ENCODE measurements at regions not wholly inside any gene's neighbourhood (a gene's known extent, or its start where the extent isn't known, plus 50 kb on each side); places are given as distances from the start of the nearest gene placed in this dataset.
A peak's percentile ranks its signal among the peaks of the same experiment; 100 is the strongest.

DNA sequence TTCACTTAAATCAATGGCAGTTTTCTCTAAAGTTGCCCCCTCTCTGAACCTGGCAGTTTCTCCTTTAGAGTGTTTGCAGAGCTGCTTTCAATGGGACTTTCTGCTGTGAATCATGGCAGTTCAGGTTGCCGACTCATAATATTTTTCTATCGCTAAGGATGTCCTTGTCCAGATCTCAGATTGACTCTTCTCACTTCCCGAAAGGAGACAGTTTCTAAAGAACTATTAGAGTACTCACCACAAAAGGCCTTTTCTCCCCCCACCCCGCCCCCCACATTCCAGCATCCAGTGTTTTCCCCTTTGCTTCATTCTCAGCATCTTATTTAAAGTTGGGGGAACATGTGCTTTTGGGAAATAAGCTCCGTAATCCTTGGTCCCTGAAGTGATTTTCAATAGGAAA, 443.5 kb upstream of the KLF4 start:
- Mint-ChIP-seq H3K27me3 (no peaks in the 10 kb centered on the region), H3K36me3 (no peaks in the 10 kb centered on the region), H3K4me3 (no peak overlapping the region), H3K27ac (no peak overlapping the region), H3K4me1 (no peaks in the 10 kb centered on the region), H3K9me3 (no peaks in the 10 kb centered on the region)
- POLR2A ChIA-PET: no interaction called here
- no peaks in the 10 kb centered on the region for H3K27me3 ChIP-seq (replicated peaks in 1 of 2; ENCODE audit: control insufficient read depth in 2 of 2, extremely low read depth in 1 of 2, insufficient read depth in 2 of 2, low read length in 1 of 2)
- no peaks in the 10 kb centered on the region for H3K36me3 ChIP-seq (ENCODE audit: control insufficient read depth in 2 of 2, extremely low read depth in 1 of 2, insufficient read depth in 1 of 2, low read length in 1 of 2)
- no peaks in the 10 kb centered on the region for H3K4me1 ChIP-seq (ENCODE audit: control insufficient read depth in 1 of 2, extremely low read depth in 1 of 2, insufficient read depth in 2 of 2, low read length in 2 of 2)
- no peak for ATAC-seq (replicated peaks in 1 of 4)
- no peak overlapping the region for H3K27ac ChIP-seq (ENCODE audit: low read length)
- WGBS (ENCODE audit: insufficient coverage): 100% methylated on average over 2 of the region's 5 CpGs
- CTCF ChIA-PET: interaction anchor here in 1 of 2 donors (0.6 kb wide), 1 partner anchor 9 kb away, joined by 18 read pairs; no protein-coding TSS in a partner anchor
- no peak for DNase-seq
- H3K4me3 ChIP-seq (ENCODE audit: control insufficient read depth in 1 of 2, extremely low read depth in 1 of 2, low read length in 1 of 2): no peak overlapping the region
- no peaks in the 10 kb centered on the region for H3K9me3 ChIP-seq

DNA sequence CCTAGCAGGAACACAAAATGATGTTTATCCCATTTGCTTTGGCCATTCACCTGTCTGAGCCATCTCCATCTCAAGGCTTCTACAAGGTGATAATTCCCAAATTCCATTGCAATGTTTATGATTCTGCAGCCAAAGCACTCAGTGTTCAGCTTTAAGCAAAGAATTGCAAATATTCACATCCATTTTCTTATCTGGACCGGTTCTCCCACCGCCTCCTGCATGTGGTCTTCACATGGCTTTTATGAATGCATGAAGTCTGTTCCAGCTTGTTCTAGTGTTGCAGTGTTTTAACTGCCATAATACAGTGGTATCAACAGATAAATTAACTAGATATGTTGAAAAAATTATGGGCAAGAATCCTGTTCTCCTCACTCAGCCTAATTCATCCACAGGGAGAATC, 443.0 kb upstream of the KLF4 start:
- Histone ChIP-seq H3K4me3 (ENCODE audit: control insufficient read depth in 1 of 2, extremely low read depth in 1 of 2, low read length in 1 of 2) (no peak overlapping the region), H3K27me3 (replicated peaks in 1 of 2; ENCODE audit: control insufficient read depth in 2 of 2, extremely low read depth in 1 of 2, insufficient read depth in 2 of 2, low read length in 1 of 2) (no peaks in the 10 kb centered on the region), H3K27ac (ENCODE audit: low read length) (no peak overlapping the region), H3K9me3 (no peaks in the 10 kb centered on the region), H3K4me1 (ENCODE audit: control insufficient read depth in 1 of 2, extremely low read depth in 1 of 2, insufficient read depth in 2 of 2, low read length in 2 of 2) (no peaks in the 10 kb centered on the region), H3K36me3 (ENCODE audit: control insufficient read depth in 2 of 2, extremely low read depth in 1 of 2, insufficient read depth in 1 of 2, low read length in 1 of 2) (no peaks in the 10 kb centered on the region)
- POLR2A ChIA-PET: no interaction called here
- no CpG with 5 or more reads among the region's 2 CpGs for WGBS (ENCODE audit: insufficient coverage)
- Mint-ChIP-seq H3K27me3 (no peaks in the 10 kb centered on the region), H3K36me3 (no peaks in the 10 kb centered on the region), H3K4me1 (no peaks in the 10 kb centered on the region), H3K4me3 (no peak overlapping the region), H3K9me3 (no peaks in the 10 kb centered on the region), H3K27ac (no peak overlapping the region)
- DNase-seq (no peak), ATAC-seq (replicated peaks in 1 of 4) (no peak)
- CTCF ChIA-PET: no interaction called here

DNA sequence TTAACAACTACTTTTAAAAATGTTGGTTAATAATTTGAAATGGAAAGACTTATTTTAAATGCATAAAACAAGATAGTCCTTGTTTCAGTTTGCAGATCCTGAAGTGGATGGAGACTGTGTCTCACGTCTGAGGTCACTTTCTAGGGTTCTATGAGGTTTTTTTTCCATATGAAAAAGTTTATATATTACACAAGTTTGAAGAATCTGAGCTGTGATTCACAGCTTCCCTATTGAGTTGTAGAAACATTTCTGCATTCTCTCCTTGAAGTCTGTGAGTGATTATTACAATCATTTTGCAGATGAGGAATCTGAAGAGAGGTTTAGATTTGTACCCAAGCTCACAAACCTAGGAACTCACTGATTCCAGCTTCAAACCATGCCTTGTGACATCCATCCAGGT, 442.5 kb upstream of the KLF4 start:
- no peaks in the 10 kb centered on the region for H3K4me1 ChIP-seq (ENCODE audit: control insufficient read depth in 1 of 2, extremely low read depth in 1 of 2, insufficient read depth in 2 of 2, low read length in 2 of 2)

DNA sequence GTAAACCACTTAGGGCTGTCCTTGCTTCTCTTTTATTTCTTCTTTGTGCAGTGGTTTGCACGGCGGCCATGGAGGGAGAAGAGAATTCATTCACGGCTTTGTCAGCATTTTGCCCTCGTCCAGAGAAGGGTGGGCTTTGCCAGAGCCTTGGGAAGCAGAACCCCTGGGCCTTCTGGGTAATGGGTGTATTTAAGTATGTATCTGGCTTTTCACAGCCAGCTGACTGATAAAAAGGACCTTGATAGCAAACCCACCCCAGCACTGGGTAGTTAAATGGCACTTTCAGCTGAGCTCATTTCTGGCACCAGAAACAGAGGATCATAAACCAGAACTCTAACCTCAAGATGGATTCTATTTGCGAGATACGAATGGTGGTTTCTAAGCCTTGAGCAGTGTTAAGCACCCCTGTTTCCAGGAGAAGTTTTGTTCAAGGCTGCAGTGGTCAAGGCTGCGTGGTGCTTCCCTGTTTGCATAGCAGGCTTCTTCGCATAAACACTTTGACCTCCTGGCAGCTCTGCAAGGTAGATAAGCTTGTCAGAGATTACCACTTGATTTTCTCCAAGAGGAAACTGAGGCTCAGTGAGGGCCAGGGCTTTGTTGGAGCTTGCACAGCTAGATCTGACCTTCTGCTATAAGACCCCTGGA, 441.6 kb upstream of the KLF4 start:
- WGBS (ENCODE audit: insufficient coverage): 85% methylated on average over 7 of the region's 8 CpGs
- ChIA-PET CTCF (no interaction called here), POLR2A (interaction anchor here in 1 of 2 donors (0.6 kb wide), 1 partner anchor 14 kb away, joined by 3 read pairs; no protein-coding TSS in a partner anchor)

More for the DNA sequence above, 442.5 kb upstream of the KLF4 start:
- DNase-seq (no peak), ATAC-seq (replicated peaks in 1 of 4) (no peak)
- Histone ChIP-seq H3K27me3 (replicated peaks in 1 of 2; ENCODE audit: control insufficient read depth in 2 of 2, extremely low read depth in 1 of 2, insufficient read depth in 2 of 2, low read length in 1 of 2) (no peaks in the 10 kb centered on the region), H3K36me3 (ENCODE audit: control insufficient read depth in 2 of 2, extremely low read depth in 1 of 2, insufficient read depth in 1 of 2, low read length in 1 of 2) (no peaks in the 10 kb centered on the region), H3K4me3 (ENCODE audit: control insufficient read depth in 1 of 2, extremely low read depth in 1 of 2, low read length in 1 of 2) (no peak overlapping the region), H3K9me3 (no peaks in the 10 kb centered on the region), H3K27ac (ENCODE audit: low read length) (no peak overlapping the region)
- no peak overlapping the region for H3K4me3 Mint-ChIP-seq
- no peaks in the 10 kb centered on the region for H3K27me3 Mint-ChIP-seq
- no peaks in the 10 kb centered on the region for H3K4me1 Mint-ChIP-seq
- POLR2A ChIA-PET: no interaction called here
- no peaks in the 10 kb centered on the region for H3K36me3 Mint-ChIP-seq
- WGBS (ENCODE audit: insufficient coverage): no CpG with 5 or more reads among the region's 1 CpG
- no peaks in the 10 kb centered on the region for H3K9me3 Mint-ChIP-seq
- CTCF ChIA-PET: no interaction called here
- H3K27ac Mint-ChIP-seq: no peak overlapping the region

DNA sequence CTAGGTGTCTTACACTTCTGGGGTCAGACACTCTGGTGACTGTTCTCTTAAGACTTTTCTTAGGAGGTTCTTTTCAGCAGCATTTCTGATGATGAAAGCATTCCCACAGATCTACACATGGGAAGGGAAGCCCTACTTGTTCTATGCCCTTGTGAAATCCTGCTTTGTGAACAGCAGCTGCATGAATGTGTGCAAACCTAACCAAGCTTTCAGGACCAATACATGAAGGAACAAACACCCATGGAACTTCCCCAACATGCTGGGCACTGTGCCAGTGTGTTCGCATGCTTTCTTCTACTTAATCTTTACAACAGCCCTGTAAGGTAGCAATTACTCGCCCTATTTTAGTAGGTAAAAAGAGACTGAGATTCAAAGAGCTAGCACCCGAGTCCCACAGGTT, 439.9 kb upstream of the KLF4 start:
- no peaks in the 10 kb centered on the region for H3K4me1 Mint-ChIP-seq
- H3K9me3 ChIP-seq: no peaks in the 10 kb centered on the region

More for the DNA sequence above, 441.6 kb upstream of the KLF4 start:
- ATAC-seq (replicated peaks in 1 of 4): no peak
- Histone ChIP-seq H3K36me3 (ENCODE audit: control insufficient read depth in 2 of 2, extremely low read depth in 1 of 2, insufficient read depth in 1 of 2, low read length in 1 of 2) (no peaks in the 10 kb centered on the region), H3K9me3 (no peaks in the 10 kb centered on the region), H3K4me3 (ENCODE audit: control insufficient read depth in 1 of 2, extremely low read depth in 1 of 2, low read length in 1 of 2) (no peak overlapping the region), H3K4me1 (ENCODE audit: control insufficient read depth in 1 of 2, extremely low read depth in 1 of 2, insufficient read depth in 2 of 2, low read length in 2 of 2) (no peaks in the 10 kb centered on the region), H3K27me3 (replicated peaks in 1 of 2; ENCODE audit: control insufficient read depth in 2 of 2, extremely low read depth in 1 of 2, insufficient read depth in 2 of 2, low read length in 1 of 2) (no peaks in the 10 kb centered on the region), H3K27ac (ENCODE audit: low read length) (no peak overlapping the region)
- H3K4me3 Mint-ChIP-seq: no peak overlapping the region
- no peaks in the 10 kb centered on the region for H3K4me1 Mint-ChIP-seq
- H3K27me3 Mint-ChIP-seq: no peaks in the 10 kb centered on the region
- H3K36me3 Mint-ChIP-seq: no peaks in the 10 kb centered on the region
- DNase-seq: no peak
- H3K9me3 Mint-ChIP-seq: no peaks in the 10 kb centered on the region
- H3K27ac Mint-ChIP-seq: no peak overlapping the region

DNA sequence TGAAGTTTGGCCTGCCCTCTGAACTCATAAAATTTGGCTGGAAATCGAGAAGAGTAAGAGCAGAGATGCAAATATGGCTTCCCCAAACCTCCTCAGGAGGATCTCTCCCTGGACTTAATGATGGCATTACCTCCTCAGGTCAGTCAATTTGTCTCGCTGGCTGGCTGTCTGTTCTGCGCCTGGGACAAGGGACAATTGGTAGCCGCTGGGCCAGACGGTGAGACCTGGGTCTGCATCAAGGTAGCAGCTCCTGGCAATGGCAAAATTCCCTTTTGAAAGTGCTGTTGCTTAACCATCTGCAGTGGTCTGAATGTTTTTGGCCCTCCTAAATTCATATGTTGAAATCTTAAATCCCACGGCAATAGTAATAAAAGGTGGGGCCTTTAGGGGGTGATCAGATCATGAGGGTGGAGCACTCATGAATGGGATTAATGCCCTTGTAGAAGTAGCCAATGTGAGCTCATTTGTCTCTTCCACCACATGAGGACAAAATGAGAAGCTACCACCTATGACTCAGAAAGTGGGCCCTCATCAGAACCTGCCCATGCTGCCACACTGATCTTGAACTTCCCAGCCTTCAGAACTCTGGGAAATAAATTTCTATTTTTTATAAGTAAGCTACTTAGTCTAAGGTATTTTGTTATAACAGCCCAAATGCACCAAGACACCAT, 439.3 kb upstream of the KLF4 start:
- ATAC-seq (replicated peaks in 1 of 4) (no peak), DNase-seq (no peak)
- no peaks in the 10 kb centered on the region for H3K4me1 ChIP-seq (ENCODE audit: control insufficient read depth in 1 of 2, extremely low read depth in 1 of 2, insufficient read depth in 2 of 2, low read length in 2 of 2)
- no peak overlapping the region for H3K4me3 Mint-ChIP-seq
- H3K36me3 ChIP-seq (ENCODE audit: control insufficient read depth in 2 of 2, extremely low read depth in 1 of 2, insufficient read depth in 1 of 2, low read length in 1 of 2): no peaks in the 10 kb centered on the region
- H3K4me1 Mint-ChIP-seq: no peaks in the 10 kb centered on the region
- peaks cover 0 to 5% (median 4%) of the 10 kb centered on the region in 3 donors for H3K9me3 Mint-ChIP-seq
- H3K4me3 ChIP-seq (ENCODE audit: control insufficient read depth in 1 of 2, extremely low read depth in 1 of 2, low read length in 1 of 2): no peak overlapping the region
- H3K27ac ChIP-seq (ENCODE audit: low read length): no peak overlapping the region
- no peaks in the 10 kb centered on the region for H3K9me3 ChIP-seq
- ChIA-PET CTCF (no interaction called here), POLR2A (no interaction called here)
- no peaks in the 10 kb centered on the region for H3K27me3 ChIP-seq (replicated peaks in 1 of 2; ENCODE audit: control insufficient read depth in 2 of 2, extremely low read depth in 1 of 2, insufficient read depth in 2 of 2, low read length in 1 of 2)
- no peak overlapping the region for H3K27ac Mint-ChIP-seq
- no peaks in the 10 kb centered on the region for H3K36me3 Mint-ChIP-seq
- H3K27me3 Mint-ChIP-seq: no peaks in the 10 kb centered on the region
- WGBS (ENCODE audit: insufficient coverage): 88% methylated on average over 4 of the region's 6 CpGs

More for the DNA sequence above, 439.9 kb upstream of the KLF4 start:
- no peak overlapping the region for H3K4me3 ChIP-seq (ENCODE audit: control insufficient read depth in 1 of 2, extremely low read depth in 1 of 2, low read length in 1 of 2)
- H3K36me3 ChIP-seq (ENCODE audit: control insufficient read depth in 2 of 2, extremely low read depth in 1 of 2, insufficient read depth in 1 of 2, low read length in 1 of 2): no peaks in the 10 kb centered on the region
- H3K27ac Mint-ChIP-seq: no peak overlapping the region
- WGBS (ENCODE audit: insufficient coverage): 71% methylated on average over 1 of the region's 3 CpGs
- H3K4me1 ChIP-seq (ENCODE audit: control insufficient read depth in 1 of 2, extremely low read depth in 1 of 2, insufficient read depth in 2 of 2, low read length in 2 of 2): no peaks in the 10 kb centered on the region
- DNase-seq: peak in 2 of 35 experiments; percentile 0 to 5
- no peaks in the 10 kb centered on the region for H3K36me3 Mint-ChIP-seq
- H3K27ac ChIP-seq (ENCODE audit: low read length): no peak overlapping the region
- ChIA-PET CTCF (no interaction called here), POLR2A (no interaction called here)
- peaks cover 0 to 4% (median 3%) of the 10 kb centered on the region in 3 donors for H3K9me3 Mint-ChIP-seq
- ATAC-seq (replicated peaks in 1 of 4): no peak
- H3K27me3 Mint-ChIP-seq: no peaks in the 10 kb centered on the region
- no peak overlapping the region for H3K4me3 Mint-ChIP-seq
- H3K27me3 ChIP-seq (replicated peaks in 1 of 2; ENCODE audit: control insufficient read depth in 2 of 2, extremely low read depth in 1 of 2, insufficient read depth in 2 of 2, low read length in 1 of 2): no peaks in the 10 kb centered on the region
